Neural cell (in vitro differentiated cells): ENCODE measurements at regions not wholly inside any gene's neighbourhood (a gene's known extent, or its start where the extent isn't known, plus 50 kb on each side); places are given as distances from the start of the nearest gene placed in this dataset.
"Not testable (repeated sequence)": the region's sequence is repeated elsewhere in the genome, so short reads cannot be mapped to it uniquely, and the experiment has no call there.

Experiments used
- CTCF ChIP-seq: fragments of 450-650 bp; IDR thresholded peaks from 2 replicates; pipeline ENCODE4 v1.5.1; 2014; ENCODE audit warnings: antibody characterized with exemption, mild to moderate bottlenecking, moderate library complexity; ENCODE audit not compliant: poor library complexity, severe bottlenecking
- EP300 ChIP-seq: fragments of 450-650 bp; conservative IDR thresholded peaks from 2 replicates; pipeline ENCODE4 v1.6.1; 2014; ENCODE audit warnings: antibody characterized with exemption, mild to moderate bottlenecking, moderate library complexity; ENCODE audit not compliant: poor library complexity, severe bottlenecking
- EZH2 ChIP-seq: fragments of 200-600, 300-800 bp; shearing (Covaris generic), sonication (generic); IDR thresholded peaks from 2 replicates; pipeline ENCODE4 v1.6.1; 2014; ENCODE audit warnings: antibody characterized with exemption, low read length, borderline replicate concordance, mild to moderate bottlenecking; ENCODE audit not compliant: insufficient read depth, poor library complexity, severe bottlenecking
- MXI1 ChIP-seq: fragments of 450-650 bp; conservative IDR thresholded peaks from 2 replicates; pipeline ENCODE4 v1.6.1; 2014; ENCODE audit warnings: antibody characterized with exemption, mild to moderate bottlenecking; ENCODE audit not compliant: poor library complexity, severe bottlenecking
- POLR2AphosphoS5 ChIP-seq: IDR thresholded peaks from 2 replicates; pipeline ENCODE4 v1.6.1; 2012
- RAD21 ChIP-seq: fragments of 450-650 bp; conservative IDR thresholded peaks from 2 replicates; pipeline ENCODE4 v1.6.1; 2014; ENCODE audit warnings: antibody characterized with exemption, mild to moderate bottlenecking, moderate library complexity
- REST ChIP-seq: IDR thresholded peaks from 2 replicates; pipeline ENCODE4 v1.6.1; 2012; ENCODE audit warnings: borderline replicate concordance
- SMC3 ChIP-seq: fragments of 450-650 bp; conservative IDR thresholded peaks from 2 replicates; pipeline ENCODE4 v1.6.1; 2014; ENCODE audit warnings: antibody characterized with exemption, mild to moderate bottlenecking, moderate library complexity; ENCODE audit not compliant: poor library complexity
- TAF1 ChIP-seq: IDR thresholded peaks from 2 replicates; pipeline ENCODE4 v1.6.1; 2012; ENCODE audit warnings: low read depth

GRCh38 chr16:5247403-5247802 is 149.8 kb upstream of the EEF2KMT start:
- TF ChIP-seq REST, EP300, CTCF, MXI1, SMC3, POLR2AphosphoS5, RAD21, EZH2, TAF1: not testable (repeated sequence)
